Heart left ventricle (tissue), 16 donors: ENCODE measurements at regions not wholly inside any gene's neighbourhood (a gene's known extent, or its start where the extent isn't known, plus 50 kb on each side); places are given as distances from the start of the nearest gene placed in this dataset.

Source experiments
- ATAC-seq, 4 donors: fragments of 200-7000 bp; cut with Tn5 transposase; one replicate each; pipeline ENCODE4 v1.9.1; 2020 to 2022; ENCODE audit warnings: moderate library complexity in 4 of 4, mild to moderate bottlenecking in 3 of 4, moderate number of reproducible peaks in 1 of 4
- DNase-seq, 5 donors: peaks; one replicate each; pipeline ENCODE4 v3.0.0-alpha.2; 2020
- H3K27ac ChIP-seq, 12 donors: fragments of 200-600 bp; sonication (generic) in 4 of 12; one replicate each; pipeline versions ENCODE4 v1.5.0 to v1.8.0; 2016 to 2022; ENCODE audit warnings: mild to moderate bottlenecking in 2 of 12
- H3K27me3 ChIP-seq, 9 donors: fragments of 200-600 bp; sonication (generic) in 2 of 9; one replicate each; pipeline versions ENCODE4 v1.5.1 to v1.8.0; 2016 to 2022; ENCODE audit warnings: mild to moderate bottlenecking in 3 of 9
- H3K36me3 ChIP-seq, 9 donors: fragments of 200-600 bp; sonication (generic) in 2 of 9; one replicate each; pipeline versions ENCODE4 v1.5.0 to v1.8.0; 2018 to 2022; ENCODE audit warnings: mild to moderate bottlenecking in 2 of 9
- H3K4me1 ChIP-seq, 12 donors: fragments of 200-600 bp; sonication (generic) in 4 of 12; one replicate each; pipeline versions ENCODE4 v1.5.0 to v1.8.0; 2016 to 2022; ENCODE audit warnings: mild to moderate bottlenecking in 3 of 12
- H3K4me3 ChIP-seq, 12 donors: fragments of 200-600 bp; sonication (generic) in 4 of 12; one replicate each; pipeline versions ENCODE4 v1.5.0 to v1.8.0; 2017 to 2022; ENCODE audit warnings: mild to moderate bottlenecking in 9 of 12, moderate library complexity in 4 of 12
- H3K9me3 ChIP-seq, 12 donors: fragments of 200-600 bp; sonication (generic) in 4 of 12; one replicate each; pipeline versions ENCODE4 v1.5.0 to v1.8.0; 2016 to 2022; ENCODE audit warnings: mild to moderate bottlenecking in 1 of 12
- POLR2A ChIP-seq, 2 donors: fragments of 450-650 bp; IDR thresholded peaks; one replicate each; pipeline ENCODE4 v1.6.1; 2017; ENCODE audit warnings: antibody characterized with exemption in 2 of 2, mild to moderate bottlenecking in 2 of 2, moderate library complexity in 2 of 2
- WGBS, 4 donors: extraction: QIAGEN DNeasy Blood & Tissue Kit in 2 of 4; methylation state at CpG; one replicate each; pipeline versions ENCODE4 v1.1.5 to v1.1.7; 2013 to 2018; 5-methylcytosine and 5-hydroxymethylcytosine counted together
- intact Hi-C, 10 donors: fragments of 100-400 bp; cut with DNase I; formaldehyde crosslinking; loops; one replicate each; pipeline versions ENCODE4 v1.11.1 to v1.14.2; 2022
- TF ChIP-seq, protein P1 (sequence below), 12 donors: fragments of 200-600 bp; sonication (generic) in 4 of 12; IDR thresholded peaks; one replicate each; pipeline versions ENCODE4 v1.5.0 to v1.8.0; 2018 to 2022; ENCODE audit warnings: antibody characterized with exemption in 12 of 12, mild to moderate bottlenecking in 5 of 12
- donor health status: ischemic (EF 13 %, LVEDD 7.1; RV severe dilation, severe dysfunction).
- donor health status: healthy with polysubstance abuse.
- donor health status: DM: no; HTN: yes; CAD: no.
- donor health status: DM: no; HTN: no; CAD: no.
- donor health status: ischemic (EF 25% LVEDD 6.9; RV normal size, moderate dysfunction).
- donor health status: ischemic (EF 25% LVEDD 5.7; RV mildly dilated, moderate dysfunction).
- donor health status: healthy.
- donor health status: DM: yes; HTN: yes; CAD: no.
- donor health status: ischemic (EF 35%, LVEDD 5.7; RV mildly dilated, moderate dysfunction).
- donor health status: nonischemic (EF 11% LVEDD 7.7; RV severe dilation, severe dysfunction).
- donor health status: DM: yes; HTN: yes; CAD: no.
- donor health status: PGD.
- donor health status: ischemic (EF 29% LVEDD 5.4; RV normal size, mild dysfunction).
- donor health status: nonischemic (EF 23%, LVEDD 6.1; RV moderate dilation, normal function).

DNA sequence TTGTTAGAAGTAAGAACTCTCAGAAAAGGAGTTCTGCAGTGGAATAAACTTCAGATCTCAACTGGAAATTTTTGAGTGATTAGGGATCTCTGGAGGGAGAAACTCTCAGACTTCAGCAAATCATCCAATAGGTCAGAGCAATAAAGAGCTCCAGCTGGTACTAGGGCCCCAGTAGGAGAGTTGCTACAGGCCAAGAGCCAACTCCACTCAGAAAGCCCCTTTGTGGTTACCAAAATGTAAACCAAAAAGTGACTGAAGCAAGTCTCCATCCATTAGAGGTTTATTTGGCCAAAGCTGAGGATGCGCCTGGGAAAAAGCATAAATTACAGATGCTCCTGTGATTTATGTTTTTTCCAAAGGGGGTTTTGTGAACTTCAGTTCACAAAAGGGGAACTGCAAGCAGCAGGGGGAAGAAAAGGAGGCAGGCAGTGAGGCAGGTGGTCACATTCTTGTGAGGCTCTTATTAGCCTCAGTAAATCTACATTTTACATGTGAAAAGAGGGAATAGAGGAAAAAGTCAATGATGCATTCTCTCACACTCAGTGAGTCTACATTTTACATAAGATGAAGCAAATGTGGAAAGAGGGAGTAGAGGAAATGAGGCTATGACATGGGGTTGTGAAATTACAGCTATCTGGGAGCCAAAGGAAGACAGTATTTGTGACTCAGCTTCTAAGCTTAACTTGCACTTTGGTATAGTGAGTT lies 92.4 kb upstream of the DAZL start:
- no peak overlapping the region for H3K4me3 ChIP-seq
- no peak for DNase-seq
- H3K9me3 ChIP-seq: no peaks in the 10 kb centered on the region
- intact Hi-C loops: no loop called here
- H3K27me3 ChIP-seq: no peaks in the 10 kb centered on the region
- no peak overlapping the region for H3K27ac ChIP-seq
- H3K36me3 ChIP-seq: no peaks in the 10 kb centered on the region
- WGBS, 4 donors: 88 to 94% (median 90%) methylated on average over 1 of the region's 1 CpG
- peak in 1 of 4 donors; percentile 57 for ATAC-seq
- TF ChIP-seq POLR2A (IDR thresholded peaks at IDR 0.05): no peak
- TF ChIP-seq, protein P1, sequence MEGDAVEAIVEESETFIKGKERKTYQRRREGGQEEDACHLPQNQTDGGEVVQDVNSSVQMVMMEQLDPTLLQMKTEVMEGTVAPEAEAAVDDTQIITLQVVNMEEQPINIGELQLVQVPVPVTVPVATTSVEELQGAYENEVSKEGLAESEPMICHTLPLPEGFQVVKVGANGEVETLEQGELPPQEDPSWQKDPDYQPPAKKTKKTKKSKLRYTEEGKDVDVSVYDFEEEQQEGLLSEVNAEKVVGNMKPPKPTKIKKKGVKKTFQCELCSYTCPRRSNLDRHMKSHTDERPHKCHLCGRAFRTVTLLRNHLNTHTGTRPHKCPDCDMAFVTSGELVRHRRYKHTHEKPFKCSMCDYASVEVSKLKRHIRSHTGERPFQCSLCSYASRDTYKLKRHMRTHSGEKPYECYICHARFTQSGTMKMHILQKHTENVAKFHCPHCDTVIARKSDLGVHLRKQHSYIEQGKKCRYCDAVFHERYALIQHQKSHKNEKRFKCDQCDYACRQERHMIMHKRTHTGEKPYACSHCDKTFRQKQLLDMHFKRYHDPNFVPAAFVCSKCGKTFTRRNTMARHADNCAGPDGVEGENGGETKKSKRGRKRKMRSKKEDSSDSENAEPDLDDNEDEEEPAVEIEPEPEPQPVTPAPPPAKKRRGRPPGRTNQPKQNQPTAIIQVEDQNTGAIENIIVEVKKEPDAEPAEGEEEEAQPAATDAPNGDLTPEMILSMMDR (IDR thresholded peaks at IDR 0.05): no peak
- H3K4me1 ChIP-seq: peaks cover 0 to 20% (median 0%) of the 10 kb centered on the region in 12 donors

- Histone ChIP-seq H3K9me3 (no peaks in the 10 kb centered on the region), H3K27ac (no peak overlapping the region), H3K4me3 (no peak overlapping the region), H3K27me3 (no peaks in the 10 kb centered on the region), H3K4me1 (peaks cover 0 to 27% (median 0%) of the 10 kb centered on the region in 12 donors), H3K36me3 (no peaks in the 10 kb centered on the region)
- ATAC-seq (no peak), DNase-seq (no peak)
- intact Hi-C loops: no loop called here
- TF ChIP-seq, protein P1 (IDR thresholded peaks at IDR 0.05): no peak
- no peak for TF ChIP-seq POLR2A (IDR thresholded peaks at IDR 0.05)
Measured at GRCh38 chr3:16700651-16701050, 95.4 kb upstream of the DAZL start.

DNA sequence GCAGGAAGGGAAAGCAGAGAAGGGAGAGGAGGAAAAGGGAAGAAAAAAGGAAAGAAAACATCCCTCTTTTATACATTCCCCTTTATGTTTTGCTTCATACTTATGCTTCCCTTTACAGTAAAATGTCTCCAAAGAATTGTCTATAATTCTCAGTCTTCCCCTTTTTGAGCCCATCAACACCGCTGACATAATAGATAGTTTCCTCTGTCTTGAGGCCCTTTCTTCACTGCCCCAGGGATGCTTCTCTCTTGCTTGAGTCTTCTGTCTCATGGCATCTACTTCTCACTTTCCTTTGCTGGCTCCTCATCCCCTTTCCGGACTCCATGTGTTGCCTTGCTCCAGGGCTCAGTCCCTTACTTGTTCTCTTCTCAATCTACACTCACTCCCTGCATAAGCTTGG lies 99.7 kb upstream of the DAZL start:
- no peak overlapping the region for H3K4me3 ChIP-seq
- no peaks in the 10 kb centered on the region for H3K27me3 ChIP-seq
- TF ChIP-seq, protein P1 (IDR thresholded peaks at IDR 0.05): no peak
- TF ChIP-seq POLR2A (IDR thresholded peaks at IDR 0.05): no peak
- 78 to 87% (median 86%) methylated on average over 2 of the region's 2 CpGs for WGBS, 4 donors
- H3K27ac ChIP-seq: peak overlapping the region in 1 of 12 donors; percentile 59
- ATAC-seq: peak in 1 of 4 donors; percentile 49
- no peak for DNase-seq
- H3K9me3 ChIP-seq: no peaks in the 10 kb centered on the region
- H3K36me3 ChIP-seq: no peaks in the 10 kb centered on the region
- intact Hi-C loops: no loop called here
- H3K4me1 ChIP-seq: peaks cover 0 to 7% (median 0%) of the 10 kb centered on the region in 12 donors

GRCh38 chr3:16707260-16707659 lies 102.0 kb upstream of the DAZL start:
- Histone ChIP-seq H3K27ac (no peak overlapping the region), H3K27me3 (no peaks in the 10 kb centered on the region), H3K4me3 (no peak overlapping the region), H3K9me3 (peaks cover 0 to 4% (median 0%) of the 10 kb centered on the region in 12 donors), H3K36me3 (no peaks in the 10 kb centered on the region), H3K4me1 (peaks cover 0 to 7% (median 0%) of the 10 kb centered on the region in 12 donors)
- intact Hi-C loops: no loop called here
- ATAC-seq (no peak), DNase-seq (no peak)
- TF ChIP-seq POLR2A (IDR thresholded peaks at IDR 0.05): no peak
- TF ChIP-seq, protein P1 (IDR thresholded peaks at IDR 0.05): no peak
- 34 to 73% (median 49%) methylated on average over 4 of the region's 4 CpGs for WGBS, 4 donors
